ENCODE measurements at regions not wholly inside any gene's neighbourhood (a gene's known extent, or its start where the extent isn't known, plus 50 kb on each side); places are given as distances from the start of the nearest gene placed in this dataset.
"Not testable (repeated sequence)": the region's sequence is repeated elsewhere in the genome, so short reads cannot be mapped to it uniquely, and the experiment has no call there.

GRCh38 chr14:51585055-51585454, 66.7 kb upstream of the FRMD6 start:
- DNase-seq (ENCODE audit: low read depth): no peak
- TF ChIP-seq CTCF (IDR thresholded peaks at IDR 0.05; ENCODE audit: insufficient read depth, low read depth, low read length, missing control alignments): no peak
- no peak overlapping the region for H3K4me3 ChIP-seq (ENCODE audit: low read length)

- TF ChIP-seq CTCF (IDR thresholded peaks at IDR 0.05; ENCODE audit: insufficient read depth, low read depth, low read length, missing control alignments): no peak
- no peak overlapping the region for H3K4me3 ChIP-seq (ENCODE audit: low read length)
- no peak for DNase-seq (ENCODE audit: low read depth)
Measured at GRCh38 chr14:51592836-51593235, 58.9 kb upstream of the FRMD6 start.

GRCh38 chr14:51593397-51593796, 58.3 kb upstream of the FRMD6 start:
- no peak overlapping the region for H3K4me3 ChIP-seq (ENCODE audit: low read length)
- no peak for DNase-seq (ENCODE audit: low read depth)
- TF ChIP-seq CTCF (IDR thresholded peaks at IDR 0.05; ENCODE audit: insufficient read depth, low read depth, low read length, missing control alignments): no peak

GRCh38 chr14:51595881-51596455, 55.7 kb upstream of the FRMD6 start:
- DNase-seq (ENCODE audit: low read depth): no peak
- TF ChIP-seq CTCF (IDR thresholded peaks at IDR 0.05; ENCODE audit: insufficient read depth, low read depth, low read length, missing control alignments): no peak
- H3K4me3 ChIP-seq (ENCODE audit: low read length): no peak overlapping the region

GRCh38 chr14:51596488-51597117, 55.1 kb upstream of the FRMD6 start:
- TF ChIP-seq CTCF (IDR thresholded peaks at IDR 0.05; ENCODE audit: insufficient read depth, low read depth, low read length, missing control alignments): no peak
- no peak for DNase-seq (ENCODE audit: low read depth)

GRCh38 chr14:51597261-51598001, 54.3 kb upstream of the FRMD6 start:
- H3K4me3 ChIP-seq (ENCODE audit: low read length): no peak overlapping the region
- DNase-seq (ENCODE audit: low read depth): no peak
- TF ChIP-seq CTCF (IDR thresholded peaks at IDR 0.05; ENCODE audit: insufficient read depth, low read depth, low read length, missing control alignments): no peak

More at GRCh38 chr14:51596488-51597117, 55.1 kb upstream of the FRMD6 start:
- no peak overlapping the region for H3K4me3 ChIP-seq (ENCODE audit: low read length)

GRCh38 chr14:51598924-51599600, 52.6 kb upstream of the FRMD6 start:
- DNase-seq (ENCODE audit: low read depth); H3K4me3 ChIP-seq (ENCODE audit: low read length): not testable (repeated sequence)

All from epithelial cell of esophagus (primary cell).